ENCODE measurements at regions not wholly inside any gene's neighbourhood (a gene's known extent, or its start where the extent isn't known, plus 50 kb on each side); places are given as distances from the start of the nearest gene placed in this dataset.

- TF ChIP-seq CTCF (IDR thresholded peaks at IDR 0.05) = no peak
- no peak for TF ChIP-seq EP300 (IDR thresholded peaks at IDR 0.05)
- no peak for TF ChIP-seq POLR2AphosphoS5 (IDR thresholded peaks at IDR 0.05)
- no peak for TF ChIP-seq POLR2A (IDR thresholded peaks at IDR 0.05)
Observed at GRCh38 chr2:192487636-192488035, 292.9 kb upstream of the TMEFF2 start.

Data from stomach (tissue), 4 donors.